ENCODE measurements at regions not wholly inside any gene's neighbourhood (a gene's known extent, or its start where the extent isn't known, plus 50 kb on each side); places are given as distances from the start of the nearest gene placed in this dataset.

- DNase-seq (ENCODE audit: low spot score), result no peak
These were observed 239.9 kb downstream of the ZNF516 start for GRCh38 chr18:76255070-76255683.

DNA sequence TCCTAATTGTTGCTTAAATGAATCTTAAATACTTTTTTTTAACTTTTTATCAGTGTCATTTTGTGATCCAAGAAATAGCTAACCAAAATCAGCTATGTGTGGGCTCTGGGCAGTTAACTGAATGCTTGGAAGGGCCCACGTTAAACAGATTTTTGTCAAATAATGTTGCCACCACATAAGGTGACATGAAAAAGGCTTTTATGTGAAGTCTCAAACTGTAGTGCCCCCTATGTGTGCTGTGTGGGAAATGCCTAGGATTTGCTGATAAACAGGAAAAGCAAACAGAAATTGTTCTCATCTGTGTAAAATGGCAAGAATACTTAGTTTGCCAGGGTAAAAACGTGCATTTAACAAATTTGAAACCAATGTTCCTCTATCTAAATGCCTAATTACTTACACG lies 242.2 kb downstream of the ZNF516 start:
- DNase-seq (ENCODE audit: low spot score), result peak; percentile 53

GRCh38 chr18:76252139-76252538 lies 242.9 kb downstream of the ZNF516 start:
- DNase-seq (ENCODE audit: low spot score), result no peak

DNA sequence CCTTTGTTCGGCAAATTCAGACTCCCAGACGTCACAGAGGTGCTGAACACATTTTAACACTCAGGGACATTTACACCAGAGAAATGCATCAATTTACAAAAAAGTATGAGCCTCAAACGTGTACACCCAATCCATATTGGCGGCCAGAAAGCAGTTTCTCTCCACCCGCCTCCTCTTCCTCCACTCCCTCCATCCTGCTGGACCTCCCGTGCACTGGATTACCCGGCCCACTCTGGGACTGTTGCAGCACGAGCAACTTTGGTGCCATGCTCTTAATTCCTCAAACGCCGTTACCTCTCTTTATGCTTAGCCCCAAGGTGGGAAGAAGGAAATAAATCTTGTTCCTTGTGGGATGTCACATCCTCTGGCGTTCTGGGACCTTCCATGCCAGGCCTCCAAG lies 243.4 kb downstream of the ZNF516 start:
- DNase-seq (ENCODE audit: low spot score), result no peak

DNA sequence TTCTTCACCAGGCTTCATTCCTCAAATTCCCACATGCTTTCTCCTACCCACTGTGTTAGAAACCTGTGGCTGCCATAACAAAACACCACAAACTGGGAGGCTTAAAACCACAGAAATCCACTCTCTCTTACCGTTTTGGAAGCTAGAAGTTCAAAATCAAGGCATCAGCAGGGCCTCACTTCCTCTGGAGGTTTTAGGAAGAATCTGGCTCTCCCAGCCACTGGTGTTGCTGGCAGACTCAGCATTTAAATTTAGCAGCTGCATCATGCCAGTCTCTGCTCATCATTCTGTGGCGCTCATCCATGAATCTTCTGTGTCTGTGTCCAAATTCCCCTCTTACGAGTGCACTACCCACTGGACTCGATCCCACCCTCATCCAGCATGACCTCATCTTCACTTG lies 248.5 kb downstream of the ZNF516 start:
- DNase-seq (ENCODE audit: low spot score), result peak; percentile 31

- DNase-seq (ENCODE audit: low spot score), result no peak
These were observed 260.4 kb downstream of the ZNF516 start for GRCh38 chr18:76234676-76235060.

DNA sequence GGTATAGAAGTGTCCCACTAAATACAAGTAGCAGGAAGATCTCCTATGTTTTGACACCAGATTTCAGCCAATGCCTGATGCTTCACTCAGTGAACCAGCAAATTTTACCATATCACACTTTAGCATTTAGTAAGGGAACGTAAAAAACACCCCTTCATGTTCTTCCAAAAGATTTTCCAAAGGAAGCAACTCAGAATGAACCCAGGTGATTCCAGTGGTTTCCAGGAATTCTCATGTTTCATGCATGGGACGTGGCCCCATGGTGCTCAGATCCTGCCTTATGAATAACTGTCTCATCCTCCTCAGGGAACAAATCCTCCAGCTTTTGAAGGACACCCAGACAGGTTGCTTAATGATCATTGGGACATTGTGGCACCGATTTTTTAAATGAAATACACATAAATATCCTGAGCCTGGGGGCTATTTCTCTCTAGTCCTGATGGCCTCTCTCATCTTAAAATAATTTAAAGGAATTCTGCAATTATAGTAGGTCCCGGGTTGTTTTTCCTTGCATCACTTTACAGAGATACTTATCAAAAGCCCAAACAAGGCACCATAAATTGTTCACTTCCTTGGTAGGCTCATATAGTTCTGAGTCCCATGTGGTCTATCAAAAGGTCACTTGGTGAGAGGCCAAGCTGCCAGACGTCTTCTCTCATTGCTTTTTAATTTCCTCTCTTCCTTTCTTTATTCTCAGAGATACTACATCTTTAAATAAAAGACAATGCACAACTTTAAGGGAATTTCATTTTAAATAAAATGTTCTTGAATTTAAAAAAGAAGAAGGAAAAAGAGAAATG lies 261.0 kb downstream of the ZNF516 start:
- no peak for DNase-seq (ENCODE audit: low spot score)

- no peak for DNase-seq (ENCODE audit: low spot score)
These were observed 261.6 kb downstream of the ZNF516 start for GRCh38 chr18:76233406-76233805.

DNA sequence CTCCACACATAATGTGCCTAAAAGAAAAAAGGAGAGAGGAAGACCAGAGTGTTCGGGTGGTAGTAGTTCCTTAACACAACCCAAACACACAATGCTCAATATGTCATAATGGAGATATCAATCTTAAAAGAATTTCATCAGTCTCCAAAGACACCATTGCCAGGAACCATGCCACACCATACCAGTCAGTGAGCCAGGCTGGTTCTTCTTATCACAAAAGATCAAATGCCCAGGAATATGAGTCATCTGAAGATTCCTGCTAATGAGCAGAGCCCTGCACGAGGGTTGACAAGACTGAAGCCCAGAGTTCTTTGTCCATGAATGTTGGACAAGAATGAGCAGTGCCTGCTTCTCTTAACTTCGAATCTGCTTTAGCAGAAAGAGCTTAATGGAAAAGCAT lies 262.3 kb downstream of the ZNF516 start:
- DNase-seq (ENCODE audit: low spot score), result no peak

DNA sequence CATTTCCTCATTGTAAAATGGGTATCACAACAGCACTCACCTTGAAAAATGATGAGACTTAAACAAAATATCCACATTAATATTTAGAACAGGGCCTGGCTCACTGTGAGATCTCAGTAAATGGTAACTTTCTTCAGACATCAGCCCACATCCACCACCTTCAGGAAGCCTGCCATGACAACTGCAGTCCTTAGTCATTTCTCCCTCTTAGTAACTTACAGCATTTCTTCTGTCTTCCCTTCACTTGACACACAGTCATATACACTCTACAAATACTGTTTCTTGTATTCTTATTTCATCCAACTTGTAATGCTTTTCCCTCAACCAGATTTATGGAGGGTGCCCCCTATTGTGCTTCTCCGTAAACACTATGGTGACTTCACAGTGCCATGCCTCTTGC lies 263.0 kb downstream of the ZNF516 start:
- DNase-seq (ENCODE audit: low spot score), result no peak

- DNase-seq (ENCODE audit: low spot score), result no peak
These were observed 263.6 kb downstream of the ZNF516 start for GRCh38 chr18:76231402-76231801.

DNA sequence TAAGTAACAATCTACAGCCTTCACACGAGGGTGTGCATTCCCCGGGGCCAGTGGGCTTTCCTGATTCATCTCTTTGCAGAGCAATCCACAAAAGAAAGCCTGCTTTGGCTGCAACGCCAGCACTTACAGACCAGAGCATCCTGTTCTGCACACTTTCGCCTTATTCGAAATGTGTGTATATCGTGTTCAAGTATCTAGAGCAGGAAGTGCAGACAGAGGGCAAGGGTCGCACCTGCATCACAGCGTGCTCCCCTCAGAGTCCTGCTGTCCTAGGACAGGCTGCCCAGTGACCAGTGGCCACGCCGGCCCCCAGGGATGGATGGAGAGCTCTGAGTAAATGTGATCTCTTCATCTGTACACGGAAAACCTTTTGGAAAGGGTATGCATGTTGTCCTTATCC lies 264.3 kb downstream of the ZNF516 start:
- DNase-seq (ENCODE audit: low spot score), result no peak

GRCh38 chr18:76228716-76229115 lies 266.3 kb downstream of the ZNF516 start:
- DNase-seq (ENCODE audit: low spot score), result no peak

DNA sequence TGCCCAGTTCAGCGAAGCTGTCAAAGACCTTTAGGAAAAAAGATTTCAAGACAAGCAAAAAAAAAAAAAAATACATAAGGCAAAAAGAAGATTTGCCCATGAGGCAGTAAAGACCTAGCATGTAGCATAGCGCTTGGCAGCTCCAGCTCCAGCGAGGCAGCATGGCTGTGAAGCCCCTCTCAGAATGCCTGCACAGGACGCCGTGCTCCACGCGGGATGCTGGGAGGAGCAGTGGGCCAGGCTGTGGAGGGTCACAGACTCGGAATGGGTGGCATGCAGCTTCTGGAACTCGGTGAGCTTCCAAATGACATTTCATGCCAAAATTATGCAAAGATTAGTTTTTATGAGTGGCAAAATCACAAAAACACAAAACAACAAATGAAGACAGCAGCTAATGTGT lies 267.3 kb downstream of the ZNF516 start:
- DNase-seq (ENCODE audit: low spot score), result no peak

DNA sequence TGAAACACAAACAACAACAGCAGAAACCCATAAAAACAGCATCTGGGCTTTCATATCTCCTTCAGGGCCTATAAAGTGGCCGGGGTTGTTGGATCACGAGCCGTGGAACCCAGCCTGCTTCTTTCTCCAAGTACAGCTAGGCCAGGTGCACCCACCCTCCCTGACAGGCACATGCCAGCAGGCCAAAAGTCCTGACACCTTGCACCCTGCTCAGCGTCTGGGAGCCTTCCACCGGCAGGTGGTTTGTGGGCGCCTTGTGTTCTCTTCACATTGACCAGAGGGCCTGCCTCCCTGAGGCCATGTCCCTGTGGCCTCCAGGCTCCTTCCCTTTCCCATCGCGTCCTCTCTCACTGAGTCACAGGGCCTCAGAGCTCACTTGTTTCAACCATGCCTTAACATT lies 271.6 kb downstream of the ZNF516 start:
- DNase-seq (ENCODE audit: low spot score), result no peak

DNA sequence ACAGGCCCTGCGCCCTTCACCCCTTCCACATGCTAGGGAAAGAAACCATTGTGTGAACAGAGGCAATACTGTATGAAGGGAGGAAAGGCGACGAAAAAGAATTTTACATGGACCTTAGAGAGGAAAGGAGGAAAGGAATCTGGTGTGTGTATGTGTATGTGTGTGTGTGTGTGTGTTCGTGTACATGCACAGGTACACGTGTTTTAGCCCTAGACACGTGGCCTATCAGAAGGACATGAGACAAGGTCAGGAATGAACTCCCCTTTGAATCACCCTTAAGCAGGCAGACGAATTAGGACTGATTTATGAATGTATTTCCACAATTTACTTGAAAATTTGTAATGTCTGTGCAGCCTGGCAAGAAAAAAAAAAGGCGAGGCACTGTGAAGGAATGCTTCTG lies 276.0 kb downstream of the ZNF516 start:
- no peak for DNase-seq (ENCODE audit: low spot score)

DNA sequence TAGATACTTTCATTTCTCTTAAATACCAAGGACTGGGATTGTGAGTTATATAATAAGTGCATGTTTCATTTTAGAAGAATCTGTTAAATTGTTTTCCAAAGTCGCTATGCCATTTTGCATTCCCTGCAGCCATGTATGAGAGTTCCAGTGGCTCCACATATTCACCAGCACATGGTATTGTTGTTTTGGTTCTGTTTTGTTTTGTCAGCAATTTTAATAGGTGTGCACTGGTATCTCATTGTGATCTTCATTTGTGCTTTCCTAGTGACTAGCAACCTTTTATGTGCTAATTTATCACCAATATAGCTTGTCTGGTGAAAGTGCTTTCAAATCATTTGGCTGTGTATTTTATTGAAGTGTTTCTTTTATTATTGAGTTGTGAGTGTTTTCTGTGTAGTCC lies 278.9 kb downstream of the ZNF516 start:
- no peak for DNase-seq (ENCODE audit: low spot score)

DNA sequence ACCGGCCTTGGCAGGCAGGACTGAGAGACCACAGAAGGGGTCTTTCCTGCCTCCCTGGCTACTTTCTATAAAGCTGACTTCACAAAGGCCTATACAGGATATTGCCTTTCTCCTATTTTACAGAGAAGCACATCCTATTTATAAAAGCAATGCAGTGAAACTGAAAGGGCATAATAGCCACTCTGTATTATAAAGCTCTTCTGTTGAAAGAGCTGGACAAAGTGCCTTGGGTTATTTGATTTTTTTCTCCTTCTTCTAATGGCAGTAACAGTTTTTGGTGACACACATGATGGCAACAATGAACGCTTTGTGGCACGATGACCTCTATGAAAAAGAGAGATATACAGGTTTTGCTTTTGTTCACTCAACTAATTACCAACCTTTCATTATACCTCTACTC lies 281.1 kb downstream of the ZNF516 start:
- no peak for DNase-seq (ENCODE audit: low spot score)

GRCh38 chr18:76212960-76213359 lies 282.1 kb downstream of the ZNF516 start:
- no peak for DNase-seq (ENCODE audit: low spot score)

DNA sequence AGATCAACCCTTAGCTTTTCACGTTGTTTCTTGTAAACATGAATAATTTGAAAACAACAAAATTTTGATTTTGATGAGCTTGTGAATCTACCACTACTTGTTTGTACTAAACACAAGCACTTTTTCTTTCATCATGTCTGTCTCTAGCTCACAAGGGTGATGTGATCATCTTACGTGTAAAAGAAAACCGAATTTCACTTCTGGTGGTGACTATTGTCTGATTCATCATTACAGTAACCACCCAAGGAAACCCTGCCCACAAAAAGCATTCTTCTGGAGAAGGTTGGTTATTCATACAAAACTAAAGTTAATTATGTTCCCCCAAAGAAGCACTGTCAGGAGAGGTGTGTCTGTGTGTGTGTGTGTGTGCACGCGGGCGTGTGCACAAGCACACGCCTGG lies 285.4 kb downstream of the ZNF516 start:
- DNase-seq (ENCODE audit: low spot score), result peak; percentile 70

- no peak for DNase-seq (ENCODE audit: low spot score)
These were observed 286.2 kb downstream of the ZNF516 start for GRCh38 chr18:76208678-76209306.

GRCh38 chr18:76205906-76206305 lies 289.1 kb downstream of the ZNF516 start:
- DNase-seq (ENCODE audit: low spot score), result no peak

DNA sequence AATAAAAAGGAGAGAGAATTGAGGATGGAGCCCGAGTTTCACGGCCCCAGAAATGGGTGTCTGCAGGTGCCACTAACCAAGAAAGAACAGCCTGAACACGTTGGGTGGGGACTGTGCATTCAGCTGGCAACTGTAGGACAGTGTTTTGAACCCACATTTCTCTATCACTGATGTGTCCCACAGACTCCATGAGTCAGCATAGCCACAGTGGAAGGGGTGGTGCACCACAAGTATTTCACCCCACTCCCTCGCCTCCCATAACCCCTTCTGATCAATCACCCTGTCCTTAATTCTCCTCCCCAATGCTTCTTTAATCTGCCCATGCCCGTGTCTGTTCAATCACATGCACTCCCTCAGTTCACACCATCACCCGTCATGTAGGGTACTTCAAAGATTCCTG lies 291.5 kb downstream of the ZNF516 start:
- DNase-seq (ENCODE audit: low spot score), result no peak

Measured in H4 (cell line).